ENCODE measurements at regions not wholly inside any gene's neighbourhood (a gene's known extent, or its start where the extent isn't known, plus 50 kb on each side); places are given as distances from the start of the nearest gene placed in this dataset.

DNA sequence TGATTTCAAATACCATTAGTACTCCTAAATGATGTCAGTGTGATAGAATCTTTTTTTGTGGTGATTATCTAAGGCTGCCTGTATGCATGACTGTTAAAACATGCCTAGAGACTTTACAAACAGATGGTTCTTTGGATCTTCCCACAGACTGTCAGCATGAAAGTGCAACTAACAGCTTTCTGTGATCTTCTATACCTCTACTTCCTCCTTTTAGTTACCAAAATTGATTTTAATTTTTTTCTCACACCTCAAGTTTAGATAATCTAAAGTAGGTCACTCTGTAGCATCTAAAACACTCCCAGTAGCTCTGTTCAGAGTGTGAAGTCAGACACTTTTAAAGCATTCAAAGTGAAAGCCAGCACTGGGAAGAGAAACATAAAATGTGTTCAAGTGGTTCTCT is 534.5 kb downstream of the PTPRC start:
- POLR2A ChIA-PET = no interaction called here
- Mint-ChIP-seq H3K27ac (ENCODE audit: unreplicated experiment) (no peak overlapping the region), H3K4me3 (ENCODE audit: unreplicated experiment) (no peak overlapping the region), H3K4me1 (ENCODE audit: low read depth, unreplicated experiment) (no peaks in the 10 kb centered on the region), H3K27me3 (ENCODE audit: insufficient read depth, unreplicated experiment) (peaks cover 8% of the 10 kb centered on the region), H3K9me3 (ENCODE audit: unreplicated experiment) (no peaks in the 10 kb centered on the region), H3K36me3 (ENCODE audit: insufficient read depth, unreplicated experiment) (no peaks in the 10 kb centered on the region)
- CTCF ChIA-PET = no interaction called here
- H3K4me1 ChIP-seq = no peaks in the 10 kb centered on the region
- TF ChIP-seq, protein P1, sequence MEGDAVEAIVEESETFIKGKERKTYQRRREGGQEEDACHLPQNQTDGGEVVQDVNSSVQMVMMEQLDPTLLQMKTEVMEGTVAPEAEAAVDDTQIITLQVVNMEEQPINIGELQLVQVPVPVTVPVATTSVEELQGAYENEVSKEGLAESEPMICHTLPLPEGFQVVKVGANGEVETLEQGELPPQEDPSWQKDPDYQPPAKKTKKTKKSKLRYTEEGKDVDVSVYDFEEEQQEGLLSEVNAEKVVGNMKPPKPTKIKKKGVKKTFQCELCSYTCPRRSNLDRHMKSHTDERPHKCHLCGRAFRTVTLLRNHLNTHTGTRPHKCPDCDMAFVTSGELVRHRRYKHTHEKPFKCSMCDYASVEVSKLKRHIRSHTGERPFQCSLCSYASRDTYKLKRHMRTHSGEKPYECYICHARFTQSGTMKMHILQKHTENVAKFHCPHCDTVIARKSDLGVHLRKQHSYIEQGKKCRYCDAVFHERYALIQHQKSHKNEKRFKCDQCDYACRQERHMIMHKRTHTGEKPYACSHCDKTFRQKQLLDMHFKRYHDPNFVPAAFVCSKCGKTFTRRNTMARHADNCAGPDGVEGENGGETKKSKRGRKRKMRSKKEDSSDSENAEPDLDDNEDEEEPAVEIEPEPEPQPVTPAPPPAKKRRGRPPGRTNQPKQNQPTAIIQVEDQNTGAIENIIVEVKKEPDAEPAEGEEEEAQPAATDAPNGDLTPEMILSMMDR (IDR thresholded peaks at IDR 0.05; ENCODE audit: insufficient read depth in 1 of 2, low read depth in 1 of 2, low read length in 1 of 2, severe bottlenecking in 1 of 2, unreplicated experiment in 1 of 2) = no peak
- H3K36me3 ChIP-seq (ENCODE audit: control insufficient read depth, insufficient read depth, low read length) = no peaks in the 10 kb centered on the region
- DNase-seq = no peak
- H3K27me3 ChIP-seq (replicated peaks; ENCODE audit: control insufficient read depth, insufficient read depth, low read length) = no peaks in the 10 kb centered on the region
- no TSS peak for BruUV-seq (replicated peaks)
- H3K9me3 ChIP-seq = no peaks in the 10 kb centered on the region
- H3K4me3 ChIP-seq (ENCODE audit: low read depth, low read length) = no peak overlapping the region
- intact Hi-C loops (cut with micrococcal nuclease; ENCODE audit: unreplicated experiment) = no loop called here

- POLR2A ChIA-PET = no interaction called here
Observed at GRCh38 chr1:199174336-199174735, 535.5 kb downstream of the PTPRC start.

GRCh38 chr1:199176713-199177112 is 537.9 kb downstream of the PTPRC start:
- intact Hi-C loops (cut with micrococcal nuclease; ENCODE audit: unreplicated experiment) = no loop called here
- Mint-ChIP-seq H3K36me3 (ENCODE audit: insufficient read depth, unreplicated experiment) (no peaks in the 10 kb centered on the region), H3K27ac (ENCODE audit: unreplicated experiment) (no peak overlapping the region), H3K4me3 (ENCODE audit: unreplicated experiment) (no peak overlapping the region), H3K27me3 (ENCODE audit: insufficient read depth, unreplicated experiment) (peaks cover 8% of the 10 kb centered on the region), H3K4me1 (ENCODE audit: low read depth, unreplicated experiment) (no peaks in the 10 kb centered on the region), H3K9me3 (ENCODE audit: unreplicated experiment) (no peaks in the 10 kb centered on the region)
- POLR2A ChIA-PET = no interaction called here
- Histone ChIP-seq H3K27me3 (replicated peaks; ENCODE audit: control insufficient read depth, insufficient read depth, low read length) (no peaks in the 10 kb centered on the region), H3K36me3 (ENCODE audit: control insufficient read depth, insufficient read depth, low read length) (no peaks in the 10 kb centered on the region), H3K4me1 (no peaks in the 10 kb centered on the region), H3K4me3 (ENCODE audit: low read depth, low read length) (no peak overlapping the region), H3K9me3 (no peaks in the 10 kb centered on the region)
- TF ChIP-seq, protein P1 (IDR thresholded peaks at IDR 0.05; ENCODE audit: insufficient read depth in 1 of 2, low read depth in 1 of 2, low read length in 1 of 2, severe bottlenecking in 1 of 2, unreplicated experiment in 1 of 2) = no peak
- no peak for DNase-seq
- CTCF ChIA-PET = no interaction called here
- no TSS peak for BruUV-seq (replicated peaks)

More at GRCh38 chr1:199174336-199174735, 535.5 kb downstream of the PTPRC start:
- TF ChIP-seq, protein P1 (IDR thresholded peaks at IDR 0.05; ENCODE audit: insufficient read depth in 1 of 2, low read depth in 1 of 2, low read length in 1 of 2, severe bottlenecking in 1 of 2, unreplicated experiment in 1 of 2) = no peak
- H3K9me3 Mint-ChIP-seq (ENCODE audit: unreplicated experiment) = no peaks in the 10 kb centered on the region
- no peak overlapping the region for H3K4me3 ChIP-seq (ENCODE audit: low read depth, low read length)
- H3K36me3 Mint-ChIP-seq (ENCODE audit: insufficient read depth, unreplicated experiment) = no peaks in the 10 kb centered on the region
- no peaks in the 10 kb centered on the region for H3K27me3 ChIP-seq (replicated peaks; ENCODE audit: control insufficient read depth, insufficient read depth, low read length)
- no peaks in the 10 kb centered on the region for H3K4me1 Mint-ChIP-seq (ENCODE audit: low read depth, unreplicated experiment)
- no peak overlapping the region for H3K4me3 Mint-ChIP-seq (ENCODE audit: unreplicated experiment)
- DNase-seq = no peak
- H3K4me1 ChIP-seq = no peaks in the 10 kb centered on the region
- CTCF ChIA-PET = no interaction called here
- no peaks in the 10 kb centered on the region for H3K36me3 ChIP-seq (ENCODE audit: control insufficient read depth, insufficient read depth, low read length)
- peaks cover 8% of the 10 kb centered on the region for H3K27me3 Mint-ChIP-seq (ENCODE audit: insufficient read depth, unreplicated experiment)
- no peaks in the 10 kb centered on the region for H3K9me3 ChIP-seq
- BruUV-seq (replicated peaks) = no TSS peak
- intact Hi-C loops (cut with micrococcal nuclease; ENCODE audit: unreplicated experiment) = no loop called here
- no peak overlapping the region for H3K27ac Mint-ChIP-seq (ENCODE audit: unreplicated experiment)

Measured in Caco-2 (cell line).